GM04504 (cell line): ENCODE measurements at regions not wholly inside any gene's neighbourhood (a gene's known extent, or its start where the extent isn't known, plus 50 kb on each side); places are given as distances from the start of the nearest gene placed in this dataset.
A peak's percentile ranks its signal among the peaks of the same experiment; 100 is the strongest.

Experiments used
- DNase-seq: peaks from one replicate; pipeline ENCODE4 v3.0.0-alpha.2; 2012; ENCODE audit warnings: low read depth

DNA sequence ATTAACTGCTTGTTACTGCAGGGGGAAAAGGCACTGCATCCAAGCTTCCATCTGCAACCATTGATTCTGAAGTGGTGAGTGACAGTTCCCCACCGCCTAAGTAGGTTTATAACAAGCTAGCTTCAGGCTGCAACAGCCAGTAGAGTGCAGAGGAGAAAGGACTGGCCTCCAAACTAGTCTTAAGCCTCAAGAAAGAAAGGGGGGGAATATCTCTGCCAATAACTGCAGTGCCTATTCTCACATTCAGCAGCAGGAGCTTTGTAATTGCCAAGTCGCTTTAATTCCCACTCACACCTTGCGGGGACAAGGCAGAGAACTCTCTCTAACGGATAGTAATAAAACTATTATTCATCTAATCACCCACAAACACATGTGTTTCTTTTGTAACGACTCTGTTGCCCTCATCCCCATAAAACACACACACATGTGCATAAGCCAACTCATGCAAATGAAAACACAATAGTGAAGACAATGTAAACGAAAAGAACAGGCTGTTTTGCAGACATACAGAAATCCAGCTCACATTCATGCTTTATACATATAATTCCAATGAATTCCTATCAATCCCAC is 1963.3 kb upstream of the PIK3C3 start:
- no peak for DNase-seq

- DNase-seq, result no peak
These were observed 1964.5 kb upstream of the PIK3C3 start for GRCh38 chr18:39990540-39990939.

DNA sequence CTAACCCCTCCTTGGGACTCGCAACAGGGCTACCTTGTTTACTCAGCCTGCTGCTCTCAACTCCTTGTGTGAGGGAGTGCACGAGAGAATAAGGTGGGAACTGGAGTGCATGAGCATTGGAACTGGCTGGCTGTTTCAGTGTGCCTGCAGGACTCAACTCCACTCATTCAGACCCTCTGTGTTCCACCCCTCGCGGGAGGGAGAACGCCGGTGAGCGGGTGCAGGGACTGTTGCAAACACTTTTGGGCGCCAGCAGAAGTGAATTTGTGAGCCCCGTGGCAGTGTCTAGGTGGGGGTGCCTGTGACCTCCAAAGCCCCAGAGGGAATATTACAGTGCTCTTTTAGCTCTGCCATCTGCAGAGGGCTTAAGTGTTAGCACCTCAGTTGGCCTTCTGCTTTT is 1978.3 kb upstream of the PIK3C3 start:
- no peak for DNase-seq

DNA sequence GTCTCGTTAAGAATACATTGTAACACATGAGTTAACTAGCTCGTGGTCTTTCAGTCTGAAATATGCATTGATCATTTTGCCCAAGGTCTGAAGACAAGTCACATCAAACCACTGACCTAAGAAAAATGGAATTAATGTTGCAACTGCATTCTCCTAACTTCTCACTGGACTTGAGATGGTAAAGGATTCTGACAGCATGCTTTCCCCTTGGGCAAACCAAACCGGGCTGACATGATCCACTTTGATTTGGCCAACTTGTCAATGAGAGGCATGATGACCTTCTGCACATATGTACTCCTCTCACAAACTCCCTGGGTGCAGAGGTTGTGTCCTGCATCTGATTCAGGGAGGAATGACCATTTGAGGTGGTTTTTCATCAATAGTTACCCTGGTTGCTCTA is 1982.5 kb upstream of the PIK3C3 start:
- no peak for DNase-seq

DNA sequence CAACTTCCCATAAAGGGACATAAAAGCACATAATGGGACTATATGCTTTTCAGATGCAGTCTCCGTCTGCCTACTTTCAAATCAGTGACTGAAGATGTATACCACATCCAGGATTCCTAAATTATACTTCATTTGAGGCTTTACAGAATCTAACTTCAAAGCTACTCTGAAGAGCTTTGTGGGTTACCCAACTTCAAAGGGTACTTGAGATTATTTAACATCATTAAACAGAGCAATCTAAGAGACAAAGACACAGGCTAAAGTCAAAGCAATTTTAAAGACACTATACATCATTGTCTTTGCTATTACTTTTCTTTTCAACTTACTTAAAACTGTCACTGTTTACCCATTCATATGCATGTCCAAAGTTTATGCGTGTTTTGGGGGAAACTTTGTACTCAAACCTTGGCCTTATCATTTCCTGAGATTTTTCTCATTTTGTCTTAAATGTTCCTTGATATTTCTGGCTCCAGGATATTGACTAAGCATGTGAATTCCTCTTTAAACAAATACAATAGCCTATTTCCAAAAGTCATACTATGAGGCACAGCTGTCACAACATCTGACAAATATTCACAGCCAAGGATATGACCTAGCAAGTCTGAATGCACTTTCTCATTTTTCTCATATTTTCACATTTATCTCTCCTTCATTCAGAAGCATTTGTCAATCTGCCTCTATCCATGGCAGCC is 1985.1 kb upstream of the PIK3C3 start:
- DNase-seq, result no peak

GRCh38 chr18:39966275-39966674 is 1988.8 kb upstream of the PIK3C3 start:
- DNase-seq, result no peak

GRCh38 chr18:39962546-39962945 is 1992.5 kb upstream of the PIK3C3 start:
- no peak for DNase-seq

DNA sequence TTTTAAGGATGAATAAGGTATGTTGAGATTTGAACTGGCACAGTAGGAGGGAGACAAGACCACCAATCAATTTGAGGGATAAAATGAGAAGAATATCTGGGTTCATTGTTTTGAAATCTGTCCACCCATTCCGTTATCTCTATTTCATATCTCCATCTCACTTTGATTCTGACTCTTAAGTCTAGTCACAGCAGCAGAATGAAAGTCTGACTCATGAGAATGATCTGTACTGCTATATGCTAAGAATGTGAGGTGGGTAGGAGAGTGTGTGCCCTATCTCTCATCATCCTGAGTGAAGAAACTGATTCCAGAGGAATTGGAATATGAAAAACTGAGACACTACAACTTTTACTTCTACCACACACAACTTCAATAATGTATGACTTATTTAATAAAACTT is 1994.5 kb upstream of the PIK3C3 start:
- DNase-seq, result no peak

DNA sequence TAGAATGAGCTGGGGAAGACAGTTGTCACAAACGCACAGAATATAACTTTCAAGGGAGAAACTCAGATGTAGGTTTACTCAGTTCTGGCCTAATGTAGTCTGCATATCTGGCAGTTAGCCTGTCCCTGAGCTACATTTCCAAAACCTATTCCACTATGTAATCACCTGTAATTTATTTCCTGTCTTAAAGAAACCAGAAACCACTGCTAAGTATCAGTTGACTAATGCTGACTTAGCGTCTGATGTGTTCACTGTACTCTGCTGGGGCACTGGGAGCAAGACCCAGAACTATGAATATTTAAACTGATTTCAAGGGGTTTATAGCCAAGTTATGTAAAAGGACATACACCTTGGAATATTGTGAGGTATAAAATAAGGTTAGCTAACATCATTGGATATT is 1995.2 kb upstream of the PIK3C3 start:
- DNase-seq, result no peak

DNA sequence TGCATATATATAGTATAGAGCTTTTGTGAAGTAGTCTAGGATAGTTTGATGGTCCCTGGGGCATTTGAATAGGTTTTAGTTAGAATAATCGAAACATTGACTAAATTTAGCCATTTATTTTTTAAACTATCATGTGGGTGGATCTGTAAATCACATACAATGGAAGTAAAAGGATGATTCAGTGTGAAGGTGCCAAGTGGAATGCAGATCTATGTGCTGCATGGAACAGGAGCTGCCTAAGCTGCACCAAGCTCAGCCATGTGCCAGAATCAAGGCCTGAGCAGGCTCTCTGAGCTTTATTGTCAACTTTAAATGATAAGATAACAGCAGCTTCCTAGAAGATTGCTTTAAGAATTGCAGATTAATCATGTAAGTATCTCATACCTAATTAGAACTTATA is 1996.2 kb upstream of the PIK3C3 start:
- no peak for DNase-seq

- no peak for DNase-seq
These were observed 2002.2 kb upstream of the PIK3C3 start for GRCh38 chr18:39952816-39953215.

DNA sequence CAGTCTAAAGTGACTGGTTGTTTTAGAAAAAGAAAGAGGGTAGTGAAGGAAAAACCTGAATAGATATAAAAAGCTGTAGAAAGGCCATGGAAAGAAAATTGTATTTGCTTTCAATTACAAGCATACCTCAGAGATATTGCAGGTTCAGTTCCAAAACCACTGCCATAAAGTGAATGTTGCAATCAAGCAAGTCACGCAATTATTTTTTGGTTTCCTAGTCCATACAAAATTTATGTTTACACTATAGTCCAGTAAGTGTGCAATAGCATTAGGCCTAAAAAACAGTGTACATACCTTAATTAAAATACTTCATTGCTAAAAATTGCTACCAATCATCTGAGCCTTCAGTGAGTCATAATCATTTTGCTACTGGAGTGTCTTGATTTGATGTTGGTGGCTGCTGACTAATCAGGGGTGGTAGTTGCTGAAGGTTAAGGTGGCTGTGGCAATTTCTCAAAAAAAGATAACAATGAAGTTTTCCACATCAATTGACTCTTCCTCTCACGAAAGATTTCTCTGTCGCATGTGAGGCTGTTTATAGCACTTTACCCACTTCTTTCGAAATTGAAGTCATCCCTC is 2003.8 kb upstream of the PIK3C3 start:
- peak; percentile 27 for DNase-seq

DNA sequence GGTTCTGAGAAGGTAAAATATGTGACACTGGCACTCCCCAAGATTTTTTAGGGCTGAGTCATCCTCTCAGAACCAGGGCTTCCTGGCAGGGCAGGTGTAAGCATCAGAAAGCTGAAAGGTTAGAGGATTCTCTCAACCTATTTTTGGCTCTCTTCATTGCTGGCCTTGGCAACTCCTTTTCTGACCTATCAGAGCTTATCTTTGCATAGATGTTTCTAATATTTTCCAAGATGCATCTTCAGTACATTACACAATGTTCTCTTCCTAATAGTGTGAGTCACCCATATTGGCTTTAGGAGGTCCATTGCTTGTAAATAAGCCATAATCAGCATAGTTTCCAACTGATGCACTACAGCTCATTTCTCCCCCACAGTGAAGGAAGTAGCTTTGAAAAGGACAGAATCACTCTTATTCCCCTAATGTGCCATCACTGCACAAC is 2008.4 kb upstream of the PIK3C3 start:
- DNase-seq, result peak; percentile 53

GRCh38 chr18:39945076-39945475 is 2010.0 kb upstream of the PIK3C3 start:
- DNase-seq, result no peak

DNA sequence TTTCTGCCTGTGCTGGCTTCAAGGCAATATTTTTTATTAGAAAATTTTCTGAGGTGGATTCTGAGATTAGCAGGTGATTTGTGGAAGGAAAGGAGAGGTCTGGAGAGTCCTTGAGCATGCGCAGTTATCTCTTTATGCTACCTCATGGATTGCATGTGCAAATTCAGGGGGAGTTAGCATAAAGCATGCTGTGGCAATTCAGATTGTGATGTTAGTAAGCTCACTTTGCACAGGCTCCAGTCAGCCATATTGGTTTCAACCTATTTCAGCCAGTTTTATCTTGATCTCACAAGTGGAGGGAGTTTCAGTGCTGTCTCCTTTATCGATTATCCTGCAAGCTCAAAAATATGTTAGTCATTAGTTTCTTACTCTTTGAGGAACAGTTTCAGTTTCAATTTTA is 2012.3 kb upstream of the PIK3C3 start:
- no peak for DNase-seq

DNA sequence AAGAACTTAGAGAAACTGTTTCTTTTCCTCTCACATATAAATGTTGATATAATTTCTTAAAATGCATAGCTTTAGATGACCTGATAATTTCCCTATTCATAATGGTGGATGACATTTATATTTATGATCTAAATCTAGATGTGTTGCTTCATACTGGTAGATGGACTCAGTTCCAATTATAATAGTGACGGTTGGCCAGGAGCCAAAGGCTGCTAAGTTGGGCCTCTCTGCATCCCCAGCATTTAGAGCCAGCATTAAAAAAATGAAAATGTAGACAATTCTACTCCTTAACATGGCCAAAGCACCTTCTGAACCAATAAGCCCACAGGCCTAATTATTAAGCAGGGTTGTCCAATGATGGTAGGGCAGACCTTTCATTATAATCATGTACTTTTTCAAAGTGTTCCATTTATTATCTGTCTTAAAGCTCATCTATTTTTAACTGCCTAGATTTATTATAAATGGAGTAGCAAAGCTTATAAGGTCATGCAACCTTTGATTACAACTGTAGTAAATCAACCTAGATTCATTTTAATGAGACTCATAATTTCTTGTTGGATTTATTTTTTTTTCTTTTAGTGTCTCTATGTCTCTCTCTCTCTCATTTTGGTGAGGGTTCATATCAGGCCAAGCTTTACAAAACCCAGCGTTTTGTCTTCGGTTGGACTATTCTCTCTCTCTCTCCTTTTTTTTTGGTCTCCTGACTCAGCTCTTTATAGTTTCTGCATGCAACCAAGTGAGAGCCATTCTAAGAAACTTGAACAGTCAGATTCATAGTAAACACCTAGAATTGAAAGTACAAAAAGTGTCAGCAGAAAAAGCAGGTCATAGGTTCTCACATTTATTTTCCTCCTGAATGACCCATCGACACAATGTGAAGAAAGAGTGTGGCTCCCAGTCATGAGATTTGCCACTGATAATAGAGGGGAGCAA is 2016.1 kb upstream of the PIK3C3 start:
- no peak for DNase-seq

DNA sequence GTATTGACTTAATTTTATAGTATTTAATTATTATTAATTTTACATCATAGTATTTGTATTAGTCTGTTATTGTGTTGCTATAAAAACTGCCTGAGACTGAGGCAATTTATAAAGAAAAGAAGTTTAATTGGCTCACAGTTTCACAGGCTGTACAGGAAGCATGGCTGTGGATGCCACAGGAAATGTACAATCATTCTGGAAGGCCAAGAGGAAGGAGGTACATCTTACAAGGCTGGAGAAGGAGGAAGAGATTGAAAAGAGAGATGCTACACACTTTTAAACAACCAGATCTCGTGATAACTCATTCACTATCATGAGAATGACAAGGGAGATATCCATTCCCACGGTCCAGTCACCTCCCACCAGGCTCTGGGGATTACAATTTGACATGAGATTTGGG is 2019.4 kb upstream of the PIK3C3 start:
- DNase-seq, result no peak

GRCh38 chr18:39918847-39919246 is 2036.2 kb upstream of the PIK3C3 start:
- no peak for DNase-seq

DNA sequence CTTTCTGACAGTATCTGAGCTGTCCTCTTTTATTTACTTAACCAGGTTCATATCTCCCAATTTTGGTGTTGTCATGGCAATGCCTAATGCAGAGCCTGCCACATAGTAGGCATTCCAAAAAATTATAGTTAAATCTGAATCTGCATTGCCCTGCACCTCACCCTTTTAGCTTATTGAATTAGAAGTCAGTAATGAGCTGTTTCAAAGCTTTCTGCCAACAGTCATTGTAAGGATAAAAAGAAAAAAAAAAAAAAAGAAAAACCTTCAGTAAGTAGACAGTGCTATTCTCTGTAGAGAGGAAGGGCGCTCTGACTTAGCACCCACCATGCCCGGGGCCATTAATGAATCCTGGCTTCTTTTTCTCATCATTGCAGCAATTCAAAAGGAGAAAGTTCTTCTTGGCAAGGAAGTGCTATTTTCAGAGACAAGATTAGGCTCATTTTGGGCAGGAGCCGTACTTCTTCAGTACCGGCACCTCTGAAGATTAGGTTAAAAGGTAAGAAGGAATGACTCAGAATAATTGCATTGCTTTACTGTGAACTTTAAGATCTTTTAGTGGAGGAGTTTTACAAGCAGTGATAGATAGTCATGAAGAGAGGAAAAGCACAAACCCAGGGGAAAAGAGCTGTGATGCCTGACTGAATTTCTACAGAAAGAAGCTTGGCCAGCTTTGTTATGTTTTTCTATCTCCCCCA is 2041.2 kb upstream of the PIK3C3 start:
- no peak for DNase-seq

DNA sequence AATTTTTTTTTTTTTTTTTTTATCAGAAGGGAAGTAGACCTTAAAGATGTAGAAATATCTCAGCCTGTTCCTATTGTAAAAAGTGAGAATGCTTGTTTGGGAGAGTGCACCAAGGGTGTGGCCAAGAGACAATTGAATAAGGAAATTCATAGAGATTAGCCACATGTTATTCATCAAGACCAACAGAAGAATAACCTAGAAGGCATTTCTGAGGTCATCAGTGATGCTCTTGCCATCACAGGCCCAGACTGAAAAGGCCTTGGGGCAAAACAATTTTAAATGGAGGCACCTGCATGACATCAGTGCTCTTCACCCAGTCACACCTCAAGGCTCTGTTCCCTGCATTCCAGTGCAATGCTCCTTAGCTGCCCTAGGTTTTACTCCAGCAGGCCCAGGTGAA is 2043.3 kb upstream of the PIK3C3 start:
- no peak for DNase-seq

GRCh38 chr18:39909706-39910105 is 2045.3 kb upstream of the PIK3C3 start:
- DNase-seq, result no peak

DNA sequence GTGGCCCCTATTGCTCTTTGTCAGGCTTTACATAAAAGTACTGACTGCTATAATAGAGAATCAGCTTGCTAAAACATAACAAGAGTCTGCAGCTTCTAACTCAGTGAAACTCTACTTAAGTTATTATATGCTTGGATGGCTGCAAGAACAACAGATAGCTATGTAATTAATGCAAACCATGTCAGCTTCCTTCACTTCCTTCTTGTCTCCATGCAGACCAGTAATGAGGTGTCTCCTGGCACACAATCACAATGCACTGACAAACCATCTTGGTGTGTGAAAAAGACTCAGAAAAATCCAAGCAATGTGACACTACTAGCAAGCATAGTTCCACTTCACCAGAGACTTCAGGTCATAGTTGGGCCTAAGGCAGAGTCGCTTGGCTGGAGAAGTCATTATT is 2068.9 kb upstream of the PIK3C3 start:
- DNase-seq, result no peak
